WERI-Rb-1 (cell line): ENCODE measurements at regions not wholly inside any gene's neighbourhood (a gene's known extent, or its start where the extent isn't known, plus 50 kb on each side); places are given as distances from the start of the nearest gene placed in this dataset.

Source experiments
- DNase-seq: peaks from one replicate; pipeline ENCODE4 v3.0.0-alpha.2; 2020
- H3K27ac ChIP-seq: fragments of 250-450 bp; sonication (Bioruptor Pico); 2 replicates; pipeline ENCODE4 v1.5.1; 2020; ENCODE audit warnings: mild to moderate bottlenecking, moderate library complexity
- H3K27me3 ChIP-seq: fragments of 250-450 bp; sonication (Bioruptor Pico); 2 replicates; pipeline ENCODE4 v1.5.1; 2021; ENCODE audit warnings: mild to moderate bottlenecking, low read depth, moderate library complexity; ENCODE audit not compliant: insufficient read depth, severe bottlenecking
- H3K36me3 ChIP-seq: fragments of 250-450 bp; sonication (Bioruptor Pico); 2 replicates; pipeline ENCODE4 v1.5.1; 2020; ENCODE audit warnings: mild to moderate bottlenecking, moderate library complexity
- H3K4me3 ChIP-seq: 2 replicates; pipeline ENCODE4 v1.5.1; 2011; ENCODE audit warnings: low read depth, mild to moderate bottlenecking, control low read depth, low read length
- H3K9me3 ChIP-seq: fragments of 250-450 bp; sonication (Bioruptor Pico); 2 replicates; pipeline ENCODE4 v1.5.1; 2021; ENCODE audit warnings: mild to moderate bottlenecking, moderate library complexity; ENCODE audit not compliant: severe bottlenecking
- CTCF ChIP-seq: IDR thresholded peaks from 2 replicates; pipeline ENCODE4 v1.5.1; 2011; ENCODE audit warnings: low read depth, mild to moderate bottlenecking, control low read depth, inconsistent platforms, low read length

DNA sequence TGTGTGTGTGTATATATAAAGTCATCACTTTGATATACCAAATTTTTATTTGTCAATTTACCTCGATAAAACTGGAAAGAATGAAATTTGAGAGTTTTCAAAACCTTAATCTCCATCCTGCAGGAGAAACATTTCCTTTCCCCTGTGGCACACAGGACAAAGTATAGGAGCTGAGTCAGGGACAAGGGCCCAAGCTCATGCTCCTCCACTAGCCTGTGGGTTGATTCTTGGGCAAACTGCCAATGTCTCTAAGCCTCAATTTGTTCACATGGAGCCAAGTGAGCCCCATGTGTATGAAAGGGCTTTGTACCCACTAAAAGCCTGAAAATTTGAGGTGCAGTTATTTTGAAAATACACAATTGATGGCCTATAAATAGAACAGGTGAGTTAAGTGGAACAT lies 60.3 kb upstream of the IL6 start:
- no peak for DNase-seq
- H3K36me3 ChIP-seq = no peaks in the 10 kb centered on the region
- H3K27ac ChIP-seq = no peak overlapping the region
- no peak for TF ChIP-seq CTCF
- H3K9me3 ChIP-seq = no peaks in the 10 kb centered on the region
- no peak overlapping the region for H3K4me3 ChIP-seq
- no peaks in the 10 kb centered on the region for H3K27me3 ChIP-seq

DNA sequence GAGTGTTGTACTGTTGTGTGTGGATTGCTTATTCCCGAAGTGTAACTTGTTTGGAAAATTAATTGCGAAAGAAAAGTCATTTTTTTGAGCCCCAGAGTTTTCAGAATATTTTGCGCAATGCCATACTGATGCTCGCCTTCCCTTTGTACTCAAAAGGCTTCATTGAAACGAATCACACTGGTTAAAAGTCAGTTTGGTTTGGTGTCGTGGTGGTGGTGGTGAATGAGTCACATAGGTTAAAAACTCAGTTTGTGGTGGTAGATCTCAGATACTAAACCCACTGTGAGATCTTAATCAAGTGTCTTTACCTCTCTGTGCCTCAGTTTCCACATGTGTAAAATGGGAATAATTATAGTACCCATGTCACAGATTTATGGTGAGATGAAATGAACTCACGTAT lies 61.1 kb upstream of the IL6 start:
- no peak for DNase-seq
- no peak for TF ChIP-seq CTCF
- H3K27me3 ChIP-seq = no peaks in the 10 kb centered on the region
- no peaks in the 10 kb centered on the region for H3K9me3 ChIP-seq
- no peaks in the 10 kb centered on the region for H3K36me3 ChIP-seq
- no peak overlapping the region for H3K27ac ChIP-seq
- no peak overlapping the region for H3K4me3 ChIP-seq

GRCh38 chr7:22664988-22665798 lies 61.8 kb upstream of the IL6 start:
- no peak for DNase-seq
- TF ChIP-seq CTCF = no peak
- H3K27me3 ChIP-seq = no peaks in the 10 kb centered on the region
- H3K9me3 ChIP-seq = no peaks in the 10 kb centered on the region
- H3K36me3 ChIP-seq = no peaks in the 10 kb centered on the region
- no peak overlapping the region for H3K27ac ChIP-seq
- H3K4me3 ChIP-seq = no peak overlapping the region

- TF ChIP-seq CTCF = no peak
- Histone ChIP-seq H3K36me3 (no peaks in the 10 kb centered on the region), H3K27me3 (no peaks in the 10 kb centered on the region), H3K4me3 (no peak overlapping the region), H3K27ac (no peak overlapping the region), H3K9me3 (no peaks in the 10 kb centered on the region)
- no peak for DNase-seq
These were observed 63.3 kb upstream of the IL6 start for GRCh38 chr7:22663721-22664120.

- TF ChIP-seq CTCF = no peak
- DNase-seq = no peak
- Histone ChIP-seq H3K36me3 (no peaks in the 10 kb centered on the region), H3K4me3 (no peak overlapping the region), H3K27ac (no peak overlapping the region), H3K9me3 (no peaks in the 10 kb centered on the region), H3K27me3 (no peaks in the 10 kb centered on the region)
These were observed 63.7 kb upstream of the IL6 start for GRCh38 chr7:22663357-22663718.
